ENCODE measurements at regions not wholly inside any gene's neighbourhood (a gene's known extent, or its start where the extent isn't known, plus 50 kb on each side); places are given as distances from the start of the nearest gene placed in this dataset.

GRCh38 chr9:99362321-99362720, 140.2 kb downstream of the SEC61B start:
- TF ChIP-seq CTCF (IDR thresholded peaks at IDR 0.05) (no peak), REST (IDR thresholded peaks at IDR 0.05) (no peak), FOSB (CRISPR knock-in tag; IDR thresholded peaks at IDR 0.05) (no peak), BHLHE40 (IDR thresholded peaks at IDR 0.05; ENCODE audit: low read depth, low read length) (no peak), HMGXB4 (CRISPR knock-in tag; IDR thresholded peaks at IDR 0.05; ENCODE audit: borderline replicate concordance) (no peak), PBX3 (IDR thresholded peaks at IDR 0.05) (no peak), EP300 (IDR thresholded peaks at IDR 0.05) (no peak), CEBPB (IDR thresholded peaks at IDR 0.05) (no peak), POLR2A (IDR thresholded peaks at IDR 0.05; ENCODE audit: low read length) (no peak), ZC3H11A (IDR thresholded peaks at IDR 0.05) (no peak), ZNF302 (CRISPR knock-in tag; IDR thresholded peaks at IDR 0.05) (no peak), SMC3 (IDR thresholded peaks at IDR 0.05) (no peak), JUNB (IDR thresholded peaks at IDR 0.05) (no peak)
